Liver (tissue), 7 donors: ENCODE measurements at regions not wholly inside any gene's neighbourhood (a gene's known extent, or its start where the extent isn't known, plus 50 kb on each side); places are given as distances from the start of the nearest gene placed in this dataset.

Experiments used
- DNase-seq: peaks from one replicate; pipeline ENCODE4 v3.0.0-alpha.2; 2017; ENCODE audit warnings: low spot score
- H3K27ac ChIP-seq, 2 donors: one replicate each; pipeline ENCODE4 v1.7.0; 2013; ENCODE audit warnings: inconsistent platforms in 2 of 2, low read length in 2 of 2, control low read depth in 1 of 2, low read depth in 1 of 2, mild to moderate bottlenecking in 1 of 2
- H3K27me3 ChIP-seq, 4 donors: one replicate each; pipeline versions ENCODE4 v1.6.1 to v1.7.0; 2013; ENCODE audit warnings: low read length in 3 of 4, inconsistent platforms in 1 of 4, mild to moderate bottlenecking in 1 of 4, moderate library complexity in 1 of 4; ENCODE audit not compliant: control insufficient read depth in 4 of 4, insufficient read depth in 4 of 4
- H3K36me3 ChIP-seq, 4 donors: one replicate each; pipeline versions ENCODE4 v1.6.1 to v1.7.0; 2013; ENCODE audit warnings: low read length in 3 of 4, mild to moderate bottlenecking in 3 of 4, low read depth in 1 of 4, moderate library complexity in 1 of 4; ENCODE audit not compliant: control insufficient read depth in 4 of 4, insufficient read depth in 3 of 4
- H3K4me1 ChIP-seq, 4 donors: one replicate each; pipeline versions ENCODE4 v1.6.1 to v1.7.0; 2013; ENCODE audit warnings: low read length in 3 of 4, mild to moderate bottlenecking in 3 of 4, moderate library complexity in 1 of 4; ENCODE audit not compliant: control insufficient read depth in 4 of 4, insufficient read depth in 4 of 4
- H3K4me3 ChIP-seq, 3 donors: one replicate each; pipeline versions ENCODE4 v1.6.1 to v1.7.0; 2013; ENCODE audit warnings: low read length in 3 of 3, control low read depth in 1 of 3, low read depth in 1 of 3, mild to moderate bottlenecking in 1 of 3
- H3K9ac ChIP-seq, 2 donors: one replicate each; pipeline ENCODE4 v1.7.0; 2013; ENCODE audit warnings: low read length in 2 of 2, mild to moderate bottlenecking in 2 of 2, moderate library complexity in 2 of 2, control low read depth in 1 of 2, low read depth in 1 of 2
- H3K9me3 ChIP-seq, 4 donors: one replicate each; pipeline versions ENCODE4 v1.6.1 to v1.7.0; 2013; ENCODE audit warnings: low read length in 3 of 4; ENCODE audit not compliant: control insufficient read depth in 4 of 4
- EGR1 ChIP-seq, 2 donors: IDR thresholded peaks; 2 replicates each; pipeline ENCODE4 v1.6.1; 2016 to 2018; ENCODE audit warnings: antibody characterized with exemption in 2 of 2, low read depth in 2 of 2
- FOXA1 ChIP-seq: IDR thresholded peaks from 2 replicates; pipeline ENCODE4 v1.6.1; 2016; ENCODE audit warnings: antibody characterized with exemption
- FOXA2 ChIP-seq: IDR thresholded peaks from 2 replicates; pipeline ENCODE4 v1.6.1; 2016; ENCODE audit warnings: antibody characterized with exemption
- GABPA ChIP-seq, 2 donors: IDR thresholded peaks in 1 of 2; conservative IDR thresholded peaks in 1 of 2; 2 replicates each; pipeline ENCODE4 v1.6.1; 2016; ENCODE audit warnings: antibody characterized with exemption in 2 of 2, mild to moderate bottlenecking in 1 of 2, moderate library complexity in 1 of 2
- HNF4A ChIP-seq, 2 donors: conservative IDR thresholded peaks; 2 replicates each; pipeline ENCODE4 v1.6.1; 2016; ENCODE audit warnings: antibody characterized with exemption in 2 of 2, mild to moderate bottlenecking in 2 of 2
- JUND ChIP-seq, 2 donors: IDR thresholded peaks; 2 replicates each; pipeline ENCODE4 v1.6.1; 2016; ENCODE audit warnings: antibody characterized with exemption in 2 of 2
- NR2F2 ChIP-seq: IDR thresholded peaks from 2 replicates; pipeline ENCODE4 v1.6.1; 2016; ENCODE audit warnings: antibody characterized with exemption
- RAD21 ChIP-seq, 2 donors: IDR thresholded peaks; 2 replicates each; pipeline ENCODE4 v1.6.1; 2016; ENCODE audit warnings: antibody characterized with exemption in 2 of 2, mild to moderate bottlenecking in 2 of 2
- RXRA ChIP-seq, 2 donors: IDR thresholded peaks; 2 replicates each; pipeline ENCODE4 v1.6.1; 2017 to 2018; ENCODE audit warnings: antibody characterized with exemption in 2 of 2, mild to moderate bottlenecking in 1 of 2
- SP1 ChIP-seq: IDR thresholded peaks from 2 replicates; pipeline ENCODE4 v1.6.1; 2018; ENCODE audit warnings: antibody characterized with exemption, mild to moderate bottlenecking
- TAF1 ChIP-seq: conservative IDR thresholded peaks from 2 replicates; pipeline ENCODE4 v1.6.1; 2016; ENCODE audit warnings: antibody characterized with exemption, mild to moderate bottlenecking
- TF ChIP-seq, protein P1 (sequence below): IDR thresholded peaks from 2 replicates; pipeline ENCODE4 v1.6.1; 2016; ENCODE audit warnings: antibody characterized with exemption
- TF ChIP-seq, protein P2 (sequence below): IDR thresholded peaks from 2 replicates; pipeline ENCODE4 v1.6.1; 2016; ENCODE audit warnings: antibody characterized with exemption
- TF ChIP-seq, protein P3 (sequence below): IDR thresholded peaks from 2 replicates; pipeline ENCODE4 v1.6.1; 2016; ENCODE audit warnings: antibody characterized with exemption, mild to moderate bottlenecking
- TF ChIP-seq, protein P4 (sequence below): fragments of 150-350 bp; IDR thresholded peaks from 2 replicates; pipeline ENCODE4 v1.5.1; 2017; ENCODE audit warnings: improper control_type of control experiment, low read depth, low read length; ENCODE audit not compliant: missing input control
- donor health status: healthy.
- donor health status: healthy.
- donor health status: healthy.
- donor health status: healthy.

DNA sequence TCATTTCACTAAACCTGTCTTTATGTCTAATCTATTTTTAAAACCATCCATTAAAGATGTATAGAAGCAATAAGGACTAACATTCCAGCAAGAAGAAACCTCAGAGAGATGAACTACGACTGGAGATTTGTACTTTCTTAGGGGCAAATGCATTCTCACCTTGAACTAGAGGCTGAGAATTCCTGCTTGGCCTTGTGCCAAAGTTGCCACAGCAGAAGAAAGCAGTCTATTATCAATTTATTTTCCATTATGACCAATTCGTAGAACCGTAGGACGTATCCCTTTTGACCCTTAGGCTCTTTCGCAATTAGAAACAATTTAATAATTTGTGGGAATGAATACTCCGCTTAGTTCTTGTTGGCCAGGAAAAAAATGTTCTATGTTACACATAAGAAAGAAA lies 1647.4 kb upstream of the CDH9 start (continued):
- TF ChIP-seq, protein P1, sequence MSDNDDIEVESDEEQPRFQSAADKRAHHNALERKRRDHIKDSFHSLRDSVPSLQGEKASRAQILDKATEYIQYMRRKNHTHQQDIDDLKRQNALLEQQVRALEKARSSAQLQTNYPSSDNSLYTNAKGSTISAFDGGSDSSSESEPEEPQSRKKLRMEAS, result no peak
- TF ChIP-seq FOXA1 (no peak), GABPA (IDR thresholded peaks at IDR 0.05 in 1 of 2, conservative IDR thresholded peaks at IDR 0.05 in 1 of 2) (no peak), FOXA2 (no peak), EGR1 (IDR thresholded peaks at IDR 0.05; ENCODE audit: low read depth in 2 of 2) (no peak), RXRA (IDR thresholded peaks at IDR 0.05) (no peak), NR2F2 (no peak)
- TF ChIP-seq, protein P2, sequence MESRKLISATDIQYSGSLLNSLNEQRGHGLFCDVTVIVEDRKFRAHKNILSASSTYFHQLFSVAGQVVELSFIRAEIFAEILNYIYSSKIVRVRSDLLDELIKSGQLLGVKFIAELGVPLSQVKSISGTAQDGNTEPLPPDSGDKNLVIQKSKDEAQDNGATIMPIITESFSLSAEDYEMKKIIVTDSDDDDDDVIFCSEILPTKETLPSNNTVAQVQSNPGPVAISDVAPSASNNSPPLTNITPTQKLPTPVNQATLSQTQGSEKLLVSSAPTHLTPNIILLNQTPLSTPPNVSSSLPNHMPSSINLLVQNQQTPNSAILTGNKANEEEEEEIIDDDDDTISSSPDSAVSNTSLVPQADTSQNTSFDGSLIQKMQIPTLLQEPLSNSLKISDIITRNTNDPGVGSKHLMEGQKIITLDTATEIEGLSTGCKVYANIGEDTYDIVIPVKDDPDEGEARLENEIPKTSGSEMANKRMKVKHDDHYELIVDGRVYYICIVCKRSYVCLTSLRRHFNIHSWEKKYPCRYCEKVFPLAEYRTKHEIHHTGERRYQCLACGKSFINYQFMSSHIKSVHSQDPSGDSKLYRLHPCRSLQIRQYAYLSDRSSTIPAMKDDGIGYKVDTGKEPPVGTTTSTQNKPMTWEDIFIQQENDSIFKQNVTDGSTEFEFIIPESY, result no peak

DNA sequence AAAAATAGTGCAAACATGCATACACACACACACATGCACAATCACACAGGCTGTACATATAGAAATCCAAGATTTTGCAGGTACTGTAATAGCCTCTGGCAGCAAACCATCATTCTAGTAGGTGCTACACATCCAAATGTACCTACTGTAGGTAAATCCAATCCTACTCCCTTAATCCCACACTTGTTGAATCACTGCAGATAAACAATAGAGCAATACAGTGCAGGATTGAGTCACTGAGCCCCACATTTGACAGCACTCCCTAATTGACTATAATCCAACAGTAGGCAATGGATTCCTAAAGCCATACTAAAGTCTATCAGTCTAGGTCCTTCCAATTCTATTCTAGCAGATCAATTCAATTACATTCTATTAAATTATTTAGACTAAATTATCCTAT lies 1640.5 kb upstream of the CDH9 start:
- no peak overlapping the region for H3K27ac ChIP-seq
- H3K27me3 ChIP-seq, result no peaks in the 10 kb centered on the region
- DNase-seq, result no peak
- TF ChIP-seq RAD21 (IDR thresholded peaks at IDR 0.05) (no peak), TAF1 (no peak), HNF4A (conservative IDR thresholded peaks at IDR 0.05) (no peak), SP1 (no peak), FOXA1 (no peak), FOXA2 (no peak), EGR1 (IDR thresholded peaks at IDR 0.05; ENCODE audit: low read depth in 2 of 2) (no peak), GABPA (IDR thresholded peaks at IDR 0.05 in 1 of 2, conservative IDR thresholded peaks at IDR 0.05 in 1 of 2) (no peak), JUND (IDR thresholded peaks at IDR 0.05) (no peak)
- TF ChIP-seq, protein P1, result no peak
- TF ChIP-seq, protein P3, sequence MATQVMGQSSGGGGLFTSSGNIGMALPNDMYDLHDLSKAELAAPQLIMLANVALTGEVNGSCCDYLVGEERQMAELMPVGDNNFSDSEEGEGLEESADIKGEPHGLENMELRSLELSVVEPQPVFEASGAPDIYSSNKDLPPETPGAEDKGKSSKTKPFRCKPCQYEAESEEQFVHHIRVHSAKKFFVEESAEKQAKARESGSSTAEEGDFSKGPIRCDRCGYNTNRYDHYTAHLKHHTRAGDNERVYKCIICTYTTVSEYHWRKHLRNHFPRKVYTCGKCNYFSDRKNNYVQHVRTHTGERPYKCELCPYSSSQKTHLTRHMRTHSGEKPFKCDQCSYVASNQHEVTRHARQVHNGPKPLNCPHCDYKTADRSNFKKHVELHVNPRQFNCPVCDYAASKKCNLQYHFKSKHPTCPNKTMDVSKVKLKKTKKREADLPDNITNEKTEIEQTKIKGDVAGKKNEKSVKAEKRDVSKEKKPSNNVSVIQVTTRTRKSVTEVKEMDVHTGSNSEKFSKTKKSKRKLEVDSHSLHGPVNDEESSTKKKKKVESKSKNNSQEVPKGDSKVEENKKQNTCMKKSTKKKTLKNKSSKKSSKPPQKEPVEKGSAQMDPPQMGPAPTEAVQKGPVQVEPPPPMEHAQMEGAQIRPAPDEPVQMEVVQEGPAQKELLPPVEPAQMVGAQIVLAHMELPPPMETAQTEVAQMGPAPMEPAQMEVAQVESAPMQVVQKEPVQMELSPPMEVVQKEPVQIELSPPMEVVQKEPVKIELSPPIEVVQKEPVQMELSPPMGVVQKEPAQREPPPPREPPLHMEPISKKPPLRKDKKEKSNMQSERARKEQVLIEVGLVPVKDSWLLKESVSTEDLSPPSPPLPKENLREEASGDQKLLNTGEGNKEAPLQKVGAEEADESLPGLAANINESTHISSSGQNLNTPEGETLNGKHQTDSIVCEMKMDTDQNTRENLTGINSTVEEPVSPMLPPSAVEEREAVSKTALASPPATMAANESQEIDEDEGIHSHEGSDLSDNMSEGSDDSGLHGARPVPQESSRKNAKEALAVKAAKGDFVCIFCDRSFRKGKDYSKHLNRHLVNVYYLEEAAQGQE, result no peak
- TF ChIP-seq, protein P4, sequence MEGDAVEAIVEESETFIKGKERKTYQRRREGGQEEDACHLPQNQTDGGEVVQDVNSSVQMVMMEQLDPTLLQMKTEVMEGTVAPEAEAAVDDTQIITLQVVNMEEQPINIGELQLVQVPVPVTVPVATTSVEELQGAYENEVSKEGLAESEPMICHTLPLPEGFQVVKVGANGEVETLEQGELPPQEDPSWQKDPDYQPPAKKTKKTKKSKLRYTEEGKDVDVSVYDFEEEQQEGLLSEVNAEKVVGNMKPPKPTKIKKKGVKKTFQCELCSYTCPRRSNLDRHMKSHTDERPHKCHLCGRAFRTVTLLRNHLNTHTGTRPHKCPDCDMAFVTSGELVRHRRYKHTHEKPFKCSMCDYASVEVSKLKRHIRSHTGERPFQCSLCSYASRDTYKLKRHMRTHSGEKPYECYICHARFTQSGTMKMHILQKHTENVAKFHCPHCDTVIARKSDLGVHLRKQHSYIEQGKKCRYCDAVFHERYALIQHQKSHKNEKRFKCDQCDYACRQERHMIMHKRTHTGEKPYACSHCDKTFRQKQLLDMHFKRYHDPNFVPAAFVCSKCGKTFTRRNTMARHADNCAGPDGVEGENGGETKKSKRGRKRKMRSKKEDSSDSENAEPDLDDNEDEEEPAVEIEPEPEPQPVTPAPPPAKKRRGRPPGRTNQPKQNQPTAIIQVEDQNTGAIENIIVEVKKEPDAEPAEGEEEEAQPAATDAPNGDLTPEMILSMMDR, result no peak
- H3K9me3 ChIP-seq, result no peaks in the 10 kb centered on the region
- H3K9ac ChIP-seq, result no peak overlapping the region
- H3K4me3 ChIP-seq, result no peak overlapping the region
- H3K36me3 ChIP-seq, result no peaks in the 10 kb centered on the region
- no peaks in the 10 kb centered on the region for H3K4me1 ChIP-seq
